ENCODE measurements at regions not wholly inside any gene's neighbourhood (a gene's known extent, or its start where the extent isn't known, plus 50 kb on each side); places are given as distances from the start of the nearest gene placed in this dataset.
A peak's percentile ranks its signal among the peaks of the same experiment; 100 is the strongest.

GRCh38 chr10:44049301-44050015, 335.4 kb downstream of the CXCL12 start:
- no peak for TF ChIP-seq CTCF (IDR thresholded peaks at IDR 0.05; ENCODE audit: unreplicated experiment)
- Mint-ChIP-seq H3K36me3 (ENCODE audit: insufficient read depth) (no peaks in the 10 kb centered on the region), H3K4me1 (ENCODE audit: low read depth) (peaks cover 16% of the 10 kb centered on the region), H3K4me3 (ENCODE audit: low read depth) (no peak overlapping the region), H3K27ac (no peak overlapping the region), H3K27me3 (peaks cover 21% of the 10 kb centered on the region), H3K9me3 (ENCODE audit: low read depth) (no peaks in the 10 kb centered on the region)
- no peak for DNase-seq (ENCODE audit: low spot score, unreplicated experiment)

- no peak for TF ChIP-seq CTCF (IDR thresholded peaks at IDR 0.05; ENCODE audit: unreplicated experiment)
- Mint-ChIP-seq H3K4me3 (ENCODE audit: low read depth) (peak overlapping the region; percentile 5), H3K36me3 (ENCODE audit: insufficient read depth) (no peaks in the 10 kb centered on the region), H3K4me1 (ENCODE audit: low read depth) (peaks cover 16% of the 10 kb centered on the region), H3K27me3 (peaks cover 19% of the 10 kb centered on the region), H3K9me3 (ENCODE audit: low read depth) (no peaks in the 10 kb centered on the region), H3K27ac (no peak overlapping the region)
- no peak for DNase-seq (ENCODE audit: low spot score, unreplicated experiment)
These were observed 337.5 kb downstream of the CXCL12 start for GRCh38 chr10:44047361-44047760.

- peaks cover 12% of the 10 kb centered on the region for H3K27me3 Mint-ChIP-seq
- H3K27ac Mint-ChIP-seq: no peak overlapping the region
- no peak for DNase-seq (ENCODE audit: low spot score, unreplicated experiment)
- H3K36me3 Mint-ChIP-seq (ENCODE audit: insufficient read depth): no peaks in the 10 kb centered on the region
- TF ChIP-seq CTCF (IDR thresholded peaks at IDR 0.05; ENCODE audit: unreplicated experiment): no peak
- H3K9me3 Mint-ChIP-seq (ENCODE audit: low read depth): no peaks in the 10 kb centered on the region
- no peak overlapping the region for H3K4me3 Mint-ChIP-seq (ENCODE audit: low read depth)
- H3K4me1 Mint-ChIP-seq (ENCODE audit: low read depth): peaks cover 16% of the 10 kb centered on the region
These were observed 338.3 kb downstream of the CXCL12 start for GRCh38 chr10:44046605-44047004.

GRCh38 chr10:44045020-44045419, 339.9 kb downstream of the CXCL12 start:
- no peak for TF ChIP-seq CTCF (IDR thresholded peaks at IDR 0.05; ENCODE audit: unreplicated experiment)
- Mint-ChIP-seq H3K9me3 (ENCODE audit: low read depth) (peaks cover 2% of the 10 kb centered on the region), H3K36me3 (ENCODE audit: insufficient read depth) (no peaks in the 10 kb centered on the region), H3K27me3 (peaks cover 3% of the 10 kb centered on the region), H3K4me1 (ENCODE audit: low read depth) (peaks cover 16% of the 10 kb centered on the region), H3K27ac (no peak overlapping the region), H3K4me3 (ENCODE audit: low read depth) (no peak overlapping the region)
- no peak for DNase-seq (ENCODE audit: low spot score, unreplicated experiment)

- no peaks in the 10 kb centered on the region for H3K36me3 Mint-ChIP-seq (ENCODE audit: insufficient read depth)
- no peak for DNase-seq (ENCODE audit: low spot score, unreplicated experiment)
These were observed 340.3 kb downstream of the CXCL12 start for GRCh38 chr10:44044549-44044948.

More at GRCh38 chr10:44044549-44044948, 340.3 kb downstream of the CXCL12 start:
- no peak overlapping the region for H3K4me3 Mint-ChIP-seq (ENCODE audit: low read depth)
- H3K9me3 Mint-ChIP-seq (ENCODE audit: low read depth): peaks cover 2% of the 10 kb centered on the region
- H3K4me1 Mint-ChIP-seq (ENCODE audit: low read depth): peaks cover 16% of the 10 kb centered on the region
- peaks cover 3% of the 10 kb centered on the region for H3K27me3 Mint-ChIP-seq
- no peak for TF ChIP-seq CTCF (IDR thresholded peaks at IDR 0.05; ENCODE audit: unreplicated experiment)
- no peak overlapping the region for H3K27ac Mint-ChIP-seq
